GM20000 (cell line): ENCODE measurements at regions not wholly inside any gene's neighbourhood (a gene's known extent, or its start where the extent isn't known, plus 50 kb on each side); places are given as distances from the start of the nearest gene placed in this dataset.
"Not testable (repeated sequence)": the region's sequence is repeated elsewhere in the genome, so short reads cannot be mapped to it uniquely, and the experiment has no call there.

Experiments
- DNase-seq: peaks from one replicate; pipeline ENCODE4 v3.0.0; 2012; ENCODE audit warnings: low spot score
- TF ChIP-seq, protein P1 (sequence below): IDR thresholded peaks from 2 replicates; pipeline ENCODE4 v1.5.1; 2012; ENCODE audit warnings: mild to moderate bottlenecking, control low read depth; ENCODE audit errors: extremely low read depth, missing control alignments

DNA sequence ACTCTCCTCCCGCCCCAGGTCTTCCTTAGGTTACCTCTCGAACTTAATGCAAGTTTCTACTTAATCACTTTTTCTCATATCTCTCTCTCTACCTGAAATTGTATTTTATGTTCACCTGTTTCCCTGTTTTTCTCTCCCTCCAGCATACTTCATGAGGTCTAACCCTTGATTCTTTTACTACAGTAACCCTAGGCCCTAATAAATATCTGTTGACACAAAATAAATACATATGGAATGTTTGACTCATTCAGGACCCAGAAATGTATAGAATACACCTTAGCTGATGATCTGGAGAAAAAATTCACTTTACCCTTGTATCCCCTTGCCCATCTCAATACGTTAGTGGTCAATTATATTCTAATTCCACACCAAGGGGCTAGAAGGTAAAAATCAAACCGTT lies 250.9 kb upstream of the PTGER4 start:
- TF ChIP-seq, protein P1, sequence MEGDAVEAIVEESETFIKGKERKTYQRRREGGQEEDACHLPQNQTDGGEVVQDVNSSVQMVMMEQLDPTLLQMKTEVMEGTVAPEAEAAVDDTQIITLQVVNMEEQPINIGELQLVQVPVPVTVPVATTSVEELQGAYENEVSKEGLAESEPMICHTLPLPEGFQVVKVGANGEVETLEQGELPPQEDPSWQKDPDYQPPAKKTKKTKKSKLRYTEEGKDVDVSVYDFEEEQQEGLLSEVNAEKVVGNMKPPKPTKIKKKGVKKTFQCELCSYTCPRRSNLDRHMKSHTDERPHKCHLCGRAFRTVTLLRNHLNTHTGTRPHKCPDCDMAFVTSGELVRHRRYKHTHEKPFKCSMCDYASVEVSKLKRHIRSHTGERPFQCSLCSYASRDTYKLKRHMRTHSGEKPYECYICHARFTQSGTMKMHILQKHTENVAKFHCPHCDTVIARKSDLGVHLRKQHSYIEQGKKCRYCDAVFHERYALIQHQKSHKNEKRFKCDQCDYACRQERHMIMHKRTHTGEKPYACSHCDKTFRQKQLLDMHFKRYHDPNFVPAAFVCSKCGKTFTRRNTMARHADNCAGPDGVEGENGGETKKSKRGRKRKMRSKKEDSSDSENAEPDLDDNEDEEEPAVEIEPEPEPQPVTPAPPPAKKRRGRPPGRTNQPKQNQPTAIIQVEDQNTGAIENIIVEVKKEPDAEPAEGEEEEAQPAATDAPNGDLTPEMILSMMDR, result no peak
- no peak for DNase-seq

DNA sequence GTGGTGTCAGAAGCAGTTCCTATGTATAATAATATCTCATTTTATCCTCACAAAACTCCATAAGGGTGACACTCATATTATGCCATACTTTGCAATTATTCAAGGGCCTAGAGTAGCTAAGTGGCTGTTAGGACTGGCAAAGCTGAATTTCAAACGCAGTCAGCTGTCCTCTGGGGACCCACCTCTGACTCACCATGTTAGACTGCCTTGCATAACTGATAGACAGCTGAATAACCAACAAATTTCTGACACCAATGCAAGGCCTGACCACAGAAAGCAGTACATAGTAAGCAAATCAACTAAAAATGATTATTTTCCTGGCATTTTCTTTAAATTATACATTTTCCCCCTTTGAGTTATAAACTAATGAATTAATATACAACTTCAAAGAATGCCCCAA lies 251.6 kb upstream of the PTGER4 start:
- DNase-seq, result no peak
- TF ChIP-seq, protein P1, result no peak

DNA sequence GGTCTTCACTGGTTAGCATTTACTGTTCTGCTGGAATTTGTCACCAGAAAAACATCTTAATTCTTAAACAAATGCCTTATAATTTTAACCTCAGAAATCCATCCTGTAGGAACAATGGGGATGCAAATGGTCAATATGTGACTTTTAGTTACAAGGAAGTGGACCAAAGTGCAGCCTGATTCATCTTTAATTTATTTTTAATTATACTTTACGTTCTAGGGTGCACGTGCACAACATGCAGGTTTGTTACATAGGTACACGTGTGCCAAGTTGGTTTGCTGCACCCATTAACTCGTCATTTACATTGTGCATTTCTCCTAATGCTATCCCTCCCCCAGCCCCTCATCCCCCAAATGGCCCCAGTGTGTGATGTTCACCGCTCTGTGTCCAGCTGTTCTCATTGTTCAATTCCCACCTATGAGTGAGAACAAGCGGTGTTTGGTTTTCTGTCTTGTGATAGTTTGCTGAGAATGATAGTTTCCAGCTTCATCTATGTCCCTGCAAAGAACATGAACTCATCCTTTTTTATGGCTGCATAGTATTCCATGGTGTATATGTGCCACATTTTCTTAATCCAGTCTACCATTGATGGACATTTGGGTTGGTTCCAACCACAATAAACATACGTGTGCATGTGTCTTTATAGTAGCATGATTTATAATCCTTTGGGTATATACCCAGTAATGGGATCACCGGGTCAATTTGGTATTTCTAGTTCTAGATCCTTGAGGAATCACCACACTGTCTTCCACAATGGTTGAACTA lies 262.5 kb upstream of the PTGER4 start:
- not testable (repeated sequence) for DNase-seq

DNA sequence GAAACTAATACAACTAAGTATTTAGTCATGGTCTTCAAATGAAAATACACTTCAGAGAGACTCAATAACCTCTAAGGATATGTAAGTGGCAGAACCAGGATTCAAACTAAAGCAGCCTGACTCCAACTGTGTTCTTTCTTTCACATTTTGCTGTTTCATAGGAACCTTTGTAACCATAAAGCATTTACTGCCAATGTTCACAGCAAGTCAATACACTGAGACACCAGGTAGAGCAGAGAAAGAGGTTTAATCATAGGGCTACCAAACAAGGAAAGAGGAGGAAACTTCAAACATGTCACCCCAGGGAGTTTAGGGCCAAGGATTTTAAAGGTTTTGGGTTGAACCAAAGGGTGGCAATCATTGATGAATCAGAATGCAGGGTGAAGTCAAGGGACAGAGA lies 263.1 kb upstream of the PTGER4 start:
- TF ChIP-seq, protein P1, result no peak
- no peak for DNase-seq

DNA sequence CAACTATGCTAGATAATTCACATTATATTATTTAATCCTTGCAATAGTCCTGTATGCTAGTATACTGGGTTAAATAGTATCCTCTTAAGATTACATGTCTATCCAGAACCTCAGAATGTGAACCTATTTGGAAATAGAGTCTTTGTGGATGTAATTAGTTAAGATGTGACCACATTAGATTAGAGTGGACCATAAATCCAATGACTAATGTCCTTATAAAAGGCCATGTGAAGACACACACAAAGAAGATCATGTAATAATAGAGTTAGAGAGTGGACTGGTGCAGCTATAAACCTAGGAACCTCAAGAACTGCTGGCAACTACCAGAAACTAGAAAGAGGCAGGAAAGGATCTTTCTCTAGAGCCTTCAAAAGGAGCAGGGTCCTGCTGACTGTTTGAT lies 263.6 kb upstream of the PTGER4 start:
- no peak for DNase-seq
- TF ChIP-seq, protein P1, result no peak

DNA sequence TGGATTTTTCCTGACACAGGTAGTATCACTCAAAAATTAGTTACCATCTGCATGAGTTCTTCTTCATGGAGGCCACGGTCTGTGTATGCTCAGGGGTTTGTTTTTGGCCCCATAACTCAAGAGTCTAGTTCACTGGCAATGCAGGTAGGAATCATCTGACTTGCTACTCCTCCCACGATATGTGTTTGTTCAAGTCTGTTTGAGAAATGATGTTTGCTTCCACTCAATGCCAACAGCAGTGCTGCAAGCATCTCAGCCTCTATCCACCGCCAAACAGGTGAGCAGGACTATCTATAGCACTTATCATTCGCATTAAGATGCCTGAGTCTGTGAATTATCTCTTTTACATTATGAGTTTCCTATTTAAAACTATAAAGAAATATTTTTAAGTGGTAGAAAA lies 264.8 kb upstream of the PTGER4 start:
- TF ChIP-seq, protein P1, result no peak
- DNase-seq, result no peak

DNA sequence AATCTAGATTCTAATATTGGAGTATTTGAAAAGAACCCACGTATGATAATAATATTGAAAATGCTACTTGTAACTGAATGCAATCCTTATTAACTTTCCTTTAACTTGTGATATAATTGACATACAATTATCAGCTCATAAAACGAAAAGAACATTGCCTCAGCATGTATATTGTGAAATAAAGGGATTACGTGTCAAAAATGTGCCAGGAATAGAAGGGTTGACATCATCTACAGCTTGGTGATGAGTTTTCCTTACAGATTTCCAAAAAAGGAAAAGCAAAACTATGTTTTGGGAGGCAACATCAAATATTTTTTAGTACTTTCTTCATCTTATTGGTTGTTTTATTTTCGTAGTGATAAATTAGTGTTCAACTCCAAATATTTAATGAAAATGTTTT lies 266.0 kb upstream of the PTGER4 start:
- TF ChIP-seq, protein P1, result no peak
- no peak for DNase-seq

DNA sequence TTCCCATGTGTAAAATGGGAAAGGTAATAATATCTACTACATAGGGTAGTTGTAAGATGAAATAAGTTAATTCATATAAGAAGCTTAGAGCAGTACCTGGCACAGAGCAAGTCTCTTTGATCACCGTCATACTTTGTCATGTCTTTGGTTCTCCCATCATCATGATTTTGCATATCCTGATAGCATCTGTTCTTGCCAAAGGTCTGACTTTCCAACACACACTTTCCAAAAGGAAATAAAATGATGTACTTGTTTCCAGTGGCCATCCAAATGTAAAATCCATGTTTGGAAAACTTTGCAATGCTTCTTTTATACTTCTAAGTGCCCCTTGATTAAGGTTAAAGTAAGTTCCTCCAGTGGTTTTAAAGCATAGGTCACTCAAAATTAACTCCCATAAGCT lies 266.9 kb upstream of the PTGER4 start:
- DNase-seq, result no peak

More for the DNA sequence above, 266.9 kb upstream of the PTGER4 start:
- TF ChIP-seq, protein P1, result no peak
